HG03280 (cell line): ENCODE measurements at regions not wholly inside any gene's neighbourhood (a gene's known extent, or its start where the extent isn't known, plus 50 kb on each side); places are given as distances from the start of the nearest gene placed in this dataset.
"Not testable (repeated sequence)": the region's sequence is repeated elsewhere in the genome, so short reads cannot be mapped to it uniquely, and the experiment has no call there.

ENCODE experiments used
- ATAC-seq: cut with Tn5 transposase; IDR thresholded peaks from one replicate; pipeline ENCODE4 v1.9.1; 2021; ENCODE audit warnings: mild to moderate bottlenecking, moderate library complexity; ENCODE audit not compliant: unreplicated experiment

- no peak for ATAC-seq
Observed at GRCh38 chr3:177610686-177611633, 413.7 kb upstream of the TBL1XR1 start.

GRCh38 chr3:177611752-177612334 is 414.6 kb upstream of the TBL1XR1 start:
- ATAC-seq: no peak

GRCh38 chr3:177613901-177614300 is 416.6 kb upstream of the TBL1XR1 start:
- ATAC-seq: no peak

GRCh38 chr3:177615015-177615414 is 417.7 kb upstream of the TBL1XR1 start:
- no peak for ATAC-seq

GRCh38 chr3:177618873-177619733 is 421.8 kb upstream of the TBL1XR1 start:
- no peak for ATAC-seq

GRCh38 chr3:177620073-177620472 is 422.8 kb upstream of the TBL1XR1 start:
- ATAC-seq: no peak

GRCh38 chr3:177622520-177622919 is 425.2 kb upstream of the TBL1XR1 start:
- ATAC-seq: no peak

GRCh38 chr3:177622982-177623617 is 425.8 kb upstream of the TBL1XR1 start:
- no peak for ATAC-seq

GRCh38 chr3:177624528-177625495 is 427.5 kb upstream of the TBL1XR1 start:
- no peak for ATAC-seq

GRCh38 chr3:177626045-177626444 is 428.8 kb upstream of the TBL1XR1 start:
- ATAC-seq: no peak

- not testable (repeated sequence) for ATAC-seq
Observed at GRCh38 chr3:177628095-177628719, 430.9 kb upstream of the TBL1XR1 start.

GRCh38 chr3:177629276-177629675 is 432.0 kb upstream of the TBL1XR1 start:
- no peak for ATAC-seq

GRCh38 chr3:177633671-177634207 is 436.5 kb upstream of the TBL1XR1 start:
- ATAC-seq: no peak

GRCh38 chr3:177635601-177636106 is 438.4 kb upstream of the TBL1XR1 start:
- not testable (repeated sequence) for ATAC-seq

- no peak for ATAC-seq
Observed at GRCh38 chr3:177640319-177640965, 443.2 kb upstream of the TBL1XR1 start.

- ATAC-seq: no peak
Observed at GRCh38 chr3:177641206-177641605, 443.9 kb upstream of the TBL1XR1 start.

- no peak for ATAC-seq
Observed at GRCh38 chr3:177642042-177642803, 444.9 kb upstream of the TBL1XR1 start.

GRCh38 chr3:177642804-177643125 is 445.5 kb upstream of the TBL1XR1 start:
- ATAC-seq: no peak
